ENCODE measurements at regions not wholly inside any gene's neighbourhood (a gene's known extent, or its start where the extent isn't known, plus 50 kb on each side); places are given as distances from the start of the nearest gene placed in this dataset.

DNA sequence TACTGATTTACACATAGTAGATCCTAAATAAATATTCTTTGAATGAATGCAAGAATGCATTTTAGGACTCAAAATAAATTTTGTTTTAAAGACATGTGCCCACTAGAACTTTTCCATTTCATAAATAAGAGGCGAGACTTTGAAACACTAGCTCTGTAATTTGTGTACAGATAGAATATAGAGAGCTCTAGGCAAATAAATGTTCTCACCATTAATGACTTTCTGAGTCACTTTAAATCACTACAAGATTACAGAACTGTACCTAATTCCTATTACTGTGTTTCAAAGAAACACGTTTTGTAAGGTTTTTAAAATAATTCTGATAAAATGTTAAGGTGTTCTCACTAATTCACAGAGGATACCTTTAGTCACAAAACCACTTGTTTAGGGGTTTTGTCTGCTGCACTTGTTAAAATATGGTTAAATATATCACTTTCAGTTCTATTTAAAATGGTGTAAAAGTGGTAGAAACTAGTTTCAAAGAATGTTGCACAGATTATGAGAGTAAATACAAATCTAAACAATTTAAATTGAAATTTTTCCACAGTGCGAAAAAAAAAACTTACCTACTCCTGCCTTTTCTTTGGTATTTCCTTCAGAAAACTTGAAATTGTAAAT is 158.7 kb upstream of the ZC3H15 start:
- no peaks in the 10 kb centered on the region for H3K4me1 ChIP-seq (ENCODE audit: control insufficient read depth, extremely low read depth, insufficient read depth, low read length)
- BruUV-seq (replicated peaks) = no TSS peak
- no peak overlapping the region for H3K27ac ChIP-seq (ENCODE audit: insufficient read depth, low read depth, low read length)
- intact Hi-C loops (cut with micrococcal nuclease) = no loop called here
- H2AFZ ChIP-seq (ENCODE audit: low read depth, low read length) = no peak overlapping the region
- DNase-seq (ENCODE audit: low read depth, low spot score) = no peak
- no peak overlapping the region for H3K4me3 ChIP-seq (replicated peaks in 1 of 3; ENCODE audit: insufficient read depth in 1 of 3, low read depth in 1 of 3, low read length in 3 of 3)
- no peak for TF ChIP-seq JUN (IDR thresholded peaks at IDR 0.05; ENCODE audit: borderline replicate concordance, insufficient read depth, insufficient read length, low read depth)
- no peak for TF ChIP-seq MYC (IDR thresholded peaks at IDR 0.05; ENCODE audit: low read depth, low read length)
- TF ChIP-seq FOS (IDR thresholded peaks at IDR 0.05; ENCODE audit: borderline replicate concordance, insufficient read depth, low read length) = no peak
- no peak for TF ChIP-seq GATA2 (IDR thresholded peaks at IDR 0.05; ENCODE audit: insufficient read depth, insufficient read length, low read depth, low read length)
- H3K79me2 ChIP-seq (ENCODE audit: control insufficient read depth, insufficient read depth, low read length) = no peaks in the 10 kb centered on the region
- H3K4me2 ChIP-seq (ENCODE audit: insufficient read depth, low read length) = no peak overlapping the region
- H3K27me3 ChIP-seq (ENCODE audit: control insufficient read depth in 2 of 2, insufficient read depth in 2 of 2, low read length in 2 of 2) = no peaks in the 10 kb centered on the region
- dilution Hi-C loops (cut with MboI; ENCODE audit: extremely low pct_ligation_motif_present, low sequenced_read_pairs) = no loop called here
- CTCF ChIA-PET = no interaction called here
- no peaks in the 10 kb centered on the region for H4K20me1 ChIP-seq (replicated peaks; ENCODE audit: control insufficient read depth, extremely low read depth, insufficient read depth, low read length)
- POLR2A ChIA-PET = no interaction called here
- no peak for FAIRE-seq
- H3K9me1 ChIP-seq (replicated peaks; ENCODE audit: control insufficient read depth, extremely low read depth, insufficient read depth, low read length) = no peaks in the 10 kb centered on the region
- H3K36me3 ChIP-seq (ENCODE audit: control insufficient read depth in 2 of 2, extremely low read depth in 1 of 2, insufficient read depth in 2 of 2, low read length in 2 of 2) = no peaks in the 10 kb centered on the region
- no peak overlapping the region for H3K9ac ChIP-seq (replicated peaks; ENCODE audit: extremely low read depth, insufficient read depth, low read length)
- no peaks in the 10 kb centered on the region for H3K9me3 ChIP-seq (replicated peaks; ENCODE audit: control insufficient read depth, insufficient read depth, low read length)

DNA sequence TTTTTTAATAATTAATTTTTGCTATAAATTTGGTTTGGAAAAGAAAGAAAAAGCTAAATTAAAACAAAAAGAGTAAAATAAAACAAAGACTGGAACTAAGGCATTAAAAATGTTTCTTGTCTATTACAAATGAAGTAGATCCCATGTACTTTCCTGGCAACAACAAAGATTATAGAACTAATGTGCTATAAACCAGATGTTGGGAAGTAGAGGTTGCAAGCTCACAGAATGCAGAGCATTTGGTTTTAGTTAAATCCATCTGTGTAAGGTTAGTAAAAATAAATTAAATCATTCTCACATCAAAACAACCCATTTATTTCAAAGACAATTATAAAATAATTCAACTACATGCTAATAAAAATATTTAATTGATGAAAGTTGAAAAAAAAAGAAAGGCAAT is 157.2 kb upstream of the ZC3H15 start:
- no peaks in the 10 kb centered on the region for H3K27me3 ChIP-seq (ENCODE audit: control insufficient read depth in 2 of 2, insufficient read depth in 2 of 2, low read length in 2 of 2)
- no TSS peak for BruUV-seq (replicated peaks)
- intact Hi-C loops (cut with micrococcal nuclease) = no loop called here
- POLR2A ChIA-PET = no interaction called here
- H3K4me2 ChIP-seq (ENCODE audit: insufficient read depth, low read length) = no peak overlapping the region
- no peak overlapping the region for H2AFZ ChIP-seq (ENCODE audit: low read depth, low read length)
- dilution Hi-C loops (cut with MboI; ENCODE audit: extremely low pct_ligation_motif_present, low sequenced_read_pairs) = no loop called here
- DNase-seq (ENCODE audit: low read depth, low spot score) = no peak
- H3K9me1 ChIP-seq (replicated peaks; ENCODE audit: control insufficient read depth, extremely low read depth, insufficient read depth, low read length) = no peaks in the 10 kb centered on the region
- H3K9ac ChIP-seq (replicated peaks; ENCODE audit: extremely low read depth, insufficient read depth, low read length) = no peak overlapping the region
- H3K4me1 ChIP-seq (ENCODE audit: control insufficient read depth, extremely low read depth, insufficient read depth, low read length) = no peaks in the 10 kb centered on the region
- no peaks in the 10 kb centered on the region for H3K79me2 ChIP-seq (ENCODE audit: control insufficient read depth, insufficient read depth, low read length)
- FAIRE-seq = no peak
- H3K4me3 ChIP-seq (replicated peaks in 1 of 3; ENCODE audit: insufficient read depth in 1 of 3, low read depth in 1 of 3, low read length in 3 of 3) = no peak overlapping the region
- no peak overlapping the region for H3K27ac ChIP-seq (ENCODE audit: insufficient read depth, low read depth, low read length)
- no peaks in the 10 kb centered on the region for H4K20me1 ChIP-seq (replicated peaks; ENCODE audit: control insufficient read depth, extremely low read depth, insufficient read depth, low read length)
- no peaks in the 10 kb centered on the region for H3K9me3 ChIP-seq (replicated peaks; ENCODE audit: control insufficient read depth, insufficient read depth, low read length)
- CTCF ChIA-PET = no interaction called here
- H3K36me3 ChIP-seq (ENCODE audit: control insufficient read depth in 2 of 2, extremely low read depth in 1 of 2, insufficient read depth in 2 of 2, low read length in 2 of 2) = no peaks in the 10 kb centered on the region
- TF ChIP-seq FOS (IDR thresholded peaks at IDR 0.05; ENCODE audit: borderline replicate concordance, insufficient read depth, low read length) = no peak
- TF ChIP-seq, protein P1, sequence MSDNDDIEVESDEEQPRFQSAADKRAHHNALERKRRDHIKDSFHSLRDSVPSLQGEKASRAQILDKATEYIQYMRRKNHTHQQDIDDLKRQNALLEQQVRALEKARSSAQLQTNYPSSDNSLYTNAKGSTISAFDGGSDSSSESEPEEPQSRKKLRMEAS (IDR thresholded peaks at IDR 0.05; ENCODE audit: insufficient read depth, insufficient read length) = no peak
- no peak for TF ChIP-seq MYC (IDR thresholded peaks at IDR 0.05; ENCODE audit: low read depth, low read length)
- no peak for TF ChIP-seq EZH2 (IDR thresholded peaks at IDR 0.05; ENCODE audit: borderline replicate concordance, low read depth, low read length, severe bottlenecking)
- TF ChIP-seq JUN (IDR thresholded peaks at IDR 0.05; ENCODE audit: borderline replicate concordance, insufficient read depth, insufficient read length, low read depth) = no peak
- no peak for TF ChIP-seq GATA2 (IDR thresholded peaks at IDR 0.05; ENCODE audit: insufficient read depth, insufficient read length, low read depth, low read length)

Measured in endothelial cell of umbilical vein (primary cell).